ENCODE measurements at regions not wholly inside any gene's neighbourhood (a gene's known extent, or its start where the extent isn't known, plus 50 kb on each side); places are given as distances from the start of the nearest gene placed in this dataset.
"Not testable (repeated sequence)": the region's sequence is repeated elsewhere in the genome, so short reads cannot be mapped to it uniquely, and the experiment has no call there.

DNA sequence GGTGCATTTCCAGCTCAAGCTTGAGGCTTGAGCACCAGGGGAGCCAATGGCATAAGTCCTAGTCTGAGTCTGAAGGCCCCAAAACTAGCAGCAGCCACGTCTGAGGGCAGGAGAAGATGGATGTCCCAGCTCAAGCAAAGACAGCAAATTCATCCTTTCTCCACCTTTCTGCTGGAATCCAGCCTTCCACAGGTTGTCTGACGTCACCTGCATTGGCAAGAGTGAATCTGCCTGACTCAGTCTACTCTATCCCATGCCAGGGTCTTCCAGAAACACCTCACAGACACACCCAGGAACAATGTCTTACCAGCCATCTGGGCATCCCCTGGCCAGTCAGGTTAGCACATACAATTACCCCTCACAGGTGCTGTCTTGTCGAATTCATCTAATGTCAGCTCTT, 76.2 kb upstream of the SOX11 start:
- Histone ChIP-seq H3K4me2 (ENCODE audit: low read depth, low read length, poor library complexity, severe bottlenecking) (no peak overlapping the region), H3K4me3 (ENCODE audit: insufficient read depth, low read length, poor library complexity, severe bottlenecking) (no peak overlapping the region), H3K9ac (ENCODE audit: low read length) (no peak overlapping the region), H3K36me3 (ENCODE audit: low read length) (no peaks in the 10 kb centered on the region), H3K79me2 (ENCODE audit: insufficient read depth, low read length) (no peaks in the 10 kb centered on the region), H2AFZ (ENCODE audit: low read depth, low read length, severe bottlenecking) (no peak overlapping the region), H3K27ac (ENCODE audit: low read depth, low read length) (no peak overlapping the region), H3K9me3 (ENCODE audit: insufficient read depth, low read length) (no peaks in the 10 kb centered on the region), H4K20me1 (ENCODE audit: low read depth, low read length) (no peaks in the 10 kb centered on the region), H3K27me3 (ENCODE audit: low read length) (no peaks in the 10 kb centered on the region), H3F3A (ENCODE audit: insufficient read depth) (no peaks in the 10 kb centered on the region), H3K9me2 (replicated peaks; ENCODE audit: insufficient read depth, low read length) (no peaks in the 10 kb centered on the region)
- TF ChIP-seq, protein P1, sequence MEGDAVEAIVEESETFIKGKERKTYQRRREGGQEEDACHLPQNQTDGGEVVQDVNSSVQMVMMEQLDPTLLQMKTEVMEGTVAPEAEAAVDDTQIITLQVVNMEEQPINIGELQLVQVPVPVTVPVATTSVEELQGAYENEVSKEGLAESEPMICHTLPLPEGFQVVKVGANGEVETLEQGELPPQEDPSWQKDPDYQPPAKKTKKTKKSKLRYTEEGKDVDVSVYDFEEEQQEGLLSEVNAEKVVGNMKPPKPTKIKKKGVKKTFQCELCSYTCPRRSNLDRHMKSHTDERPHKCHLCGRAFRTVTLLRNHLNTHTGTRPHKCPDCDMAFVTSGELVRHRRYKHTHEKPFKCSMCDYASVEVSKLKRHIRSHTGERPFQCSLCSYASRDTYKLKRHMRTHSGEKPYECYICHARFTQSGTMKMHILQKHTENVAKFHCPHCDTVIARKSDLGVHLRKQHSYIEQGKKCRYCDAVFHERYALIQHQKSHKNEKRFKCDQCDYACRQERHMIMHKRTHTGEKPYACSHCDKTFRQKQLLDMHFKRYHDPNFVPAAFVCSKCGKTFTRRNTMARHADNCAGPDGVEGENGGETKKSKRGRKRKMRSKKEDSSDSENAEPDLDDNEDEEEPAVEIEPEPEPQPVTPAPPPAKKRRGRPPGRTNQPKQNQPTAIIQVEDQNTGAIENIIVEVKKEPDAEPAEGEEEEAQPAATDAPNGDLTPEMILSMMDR (IDR thresholded peaks at IDR 0.05; ENCODE audit: insufficient read depth, low read length, poor library complexity, severe bottlenecking), result no peak
- TF ChIP-seq EZH2phosphoT487 (conservative IDR thresholded peaks at IDR 0.05; ENCODE audit: low read length), result no peak

DNA sequence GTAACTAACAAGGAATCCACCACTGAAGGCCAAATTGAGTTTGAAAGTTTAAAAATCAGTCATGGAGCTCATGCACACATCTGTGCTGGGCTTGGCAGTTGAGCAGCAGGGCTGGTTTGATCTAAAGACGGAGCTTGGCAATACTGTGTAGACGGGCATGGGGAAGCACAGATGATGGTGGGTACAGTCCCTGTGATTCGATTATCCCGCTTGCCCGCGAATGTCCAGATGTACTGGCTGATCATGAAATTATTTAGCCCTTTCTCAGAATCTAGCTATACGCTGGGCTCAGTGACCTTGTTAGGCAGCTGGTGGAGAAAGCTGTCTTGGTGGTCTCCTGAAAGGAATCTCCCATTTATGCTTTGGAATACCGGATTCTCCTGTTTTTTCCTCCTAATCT, 74.8 kb upstream of the SOX11 start:
- H3K36me3 ChIP-seq (ENCODE audit: low read length), result no peaks in the 10 kb centered on the region
- H3K9me3 ChIP-seq (ENCODE audit: insufficient read depth, low read length), result no peaks in the 10 kb centered on the region
- no peak overlapping the region for H3K27ac ChIP-seq (ENCODE audit: low read depth, low read length)
- H3K79me2 ChIP-seq (ENCODE audit: insufficient read depth, low read length), result no peaks in the 10 kb centered on the region
- no peak overlapping the region for H2AFZ ChIP-seq (ENCODE audit: low read depth, low read length, severe bottlenecking)
- TF ChIP-seq, protein P1 (IDR thresholded peaks at IDR 0.05; ENCODE audit: insufficient read depth, low read length, poor library complexity, severe bottlenecking), result no peak
- TF ChIP-seq EZH2phosphoT487 (conservative IDR thresholded peaks at IDR 0.05; ENCODE audit: low read length), result no peak
- H3K4me3 ChIP-seq (ENCODE audit: insufficient read depth, low read length, poor library complexity, severe bottlenecking), result no peak overlapping the region
- no peaks in the 10 kb centered on the region for H3K9me2 ChIP-seq (replicated peaks; ENCODE audit: insufficient read depth, low read length)
- no peak overlapping the region for H3K4me2 ChIP-seq (ENCODE audit: low read depth, low read length, poor library complexity, severe bottlenecking)
- no peaks in the 10 kb centered on the region for H3F3A ChIP-seq (ENCODE audit: insufficient read depth)
- H3K9ac ChIP-seq (ENCODE audit: low read length), result no peak overlapping the region
- H3K27me3 ChIP-seq (ENCODE audit: low read length), result no peaks in the 10 kb centered on the region
- no peaks in the 10 kb centered on the region for H4K20me1 ChIP-seq (ENCODE audit: low read depth, low read length)

DNA sequence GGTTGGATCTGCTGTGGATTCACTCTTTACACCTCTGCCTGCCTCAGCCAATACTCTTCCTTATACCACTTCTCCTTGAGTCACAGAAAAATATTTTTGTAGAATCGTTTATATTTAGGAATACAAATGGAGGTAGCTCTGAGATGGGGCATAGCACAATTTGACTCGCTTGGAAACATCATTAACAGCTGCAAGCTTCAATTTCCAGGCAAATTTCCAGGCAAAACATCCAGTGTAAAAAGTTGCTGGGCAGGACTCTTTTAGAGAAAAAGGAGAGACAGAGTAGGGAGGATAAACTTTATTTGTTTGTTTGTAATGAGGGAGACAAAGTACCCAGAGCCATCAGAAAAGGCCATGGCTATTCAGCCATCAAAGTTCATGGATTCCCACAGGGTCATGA, 74.4 kb upstream of the SOX11 start:
- no peaks in the 10 kb centered on the region for H3K79me2 ChIP-seq (ENCODE audit: insufficient read depth, low read length)
- no peak overlapping the region for H3K27ac ChIP-seq (ENCODE audit: low read depth, low read length)
- H3K9me3 ChIP-seq (ENCODE audit: insufficient read depth, low read length), result no peaks in the 10 kb centered on the region
- H3K4me3 ChIP-seq (ENCODE audit: insufficient read depth, low read length, poor library complexity, severe bottlenecking), result no peak overlapping the region
- H2AFZ ChIP-seq (ENCODE audit: low read depth, low read length, severe bottlenecking), result no peak overlapping the region
- H3K9ac ChIP-seq (ENCODE audit: low read length), result no peak overlapping the region
- no peaks in the 10 kb centered on the region for H3K9me2 ChIP-seq (replicated peaks; ENCODE audit: insufficient read depth, low read length)
- H4K20me1 ChIP-seq (ENCODE audit: low read depth, low read length), result no peaks in the 10 kb centered on the region
- no peak overlapping the region for H3K4me2 ChIP-seq (ENCODE audit: low read depth, low read length, poor library complexity, severe bottlenecking)
- TF ChIP-seq, protein P1 (IDR thresholded peaks at IDR 0.05; ENCODE audit: insufficient read depth, low read length, poor library complexity, severe bottlenecking), result no peak
- no peak for TF ChIP-seq EZH2phosphoT487 (conservative IDR thresholded peaks at IDR 0.05; ENCODE audit: low read length)
- H3F3A ChIP-seq (ENCODE audit: insufficient read depth), result no peaks in the 10 kb centered on the region
- H3K27me3 ChIP-seq (ENCODE audit: low read length), result no peaks in the 10 kb centered on the region
- no peaks in the 10 kb centered on the region for H3K36me3 ChIP-seq (ENCODE audit: low read length)

DNA sequence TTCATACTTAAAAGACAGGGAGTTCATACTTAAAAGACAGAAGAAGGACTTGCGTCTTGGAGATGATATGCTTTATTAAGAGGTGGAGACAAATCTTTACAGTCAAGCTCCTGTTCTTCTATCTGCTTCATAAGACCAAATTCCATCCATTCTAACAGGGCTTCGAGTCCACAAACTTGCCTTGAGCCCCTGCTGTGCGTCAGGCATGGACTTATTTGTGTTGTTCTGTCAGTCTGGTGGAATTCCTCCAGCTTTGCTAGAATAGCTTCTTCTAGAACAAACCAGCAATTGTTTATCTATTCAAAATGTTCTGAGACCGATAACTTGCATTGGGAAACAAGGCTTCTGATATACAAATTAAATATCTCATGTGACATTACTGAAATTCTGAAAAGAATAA, 73.9 kb upstream of the SOX11 start:
- H4K20me1 ChIP-seq (ENCODE audit: low read depth, low read length), result no peaks in the 10 kb centered on the region
- H3K9me2 ChIP-seq (replicated peaks; ENCODE audit: insufficient read depth, low read length), result no peaks in the 10 kb centered on the region
- no peak overlapping the region for H3K9ac ChIP-seq (ENCODE audit: low read length)
- H3K36me3 ChIP-seq (ENCODE audit: low read length), result no peaks in the 10 kb centered on the region
- no peak overlapping the region for H3K4me2 ChIP-seq (ENCODE audit: low read depth, low read length, poor library complexity, severe bottlenecking)
- H3K4me3 ChIP-seq (ENCODE audit: insufficient read depth, low read length, poor library complexity, severe bottlenecking), result no peak overlapping the region
- H3K27ac ChIP-seq (ENCODE audit: low read depth, low read length), result no peak overlapping the region
- TF ChIP-seq, protein P1 (IDR thresholded peaks at IDR 0.05; ENCODE audit: insufficient read depth, low read length, poor library complexity, severe bottlenecking), result no peak
- TF ChIP-seq EZH2phosphoT487 (conservative IDR thresholded peaks at IDR 0.05; ENCODE audit: low read length), result no peak
- no peaks in the 10 kb centered on the region for H3K27me3 ChIP-seq (ENCODE audit: low read length)
- H3K9me3 ChIP-seq (ENCODE audit: insufficient read depth, low read length), result no peaks in the 10 kb centered on the region
- no peak overlapping the region for H2AFZ ChIP-seq (ENCODE audit: low read depth, low read length, severe bottlenecking)
- no peaks in the 10 kb centered on the region for H3K79me2 ChIP-seq (ENCODE audit: insufficient read depth, low read length)
- H3F3A ChIP-seq (ENCODE audit: insufficient read depth), result no peaks in the 10 kb centered on the region

DNA sequence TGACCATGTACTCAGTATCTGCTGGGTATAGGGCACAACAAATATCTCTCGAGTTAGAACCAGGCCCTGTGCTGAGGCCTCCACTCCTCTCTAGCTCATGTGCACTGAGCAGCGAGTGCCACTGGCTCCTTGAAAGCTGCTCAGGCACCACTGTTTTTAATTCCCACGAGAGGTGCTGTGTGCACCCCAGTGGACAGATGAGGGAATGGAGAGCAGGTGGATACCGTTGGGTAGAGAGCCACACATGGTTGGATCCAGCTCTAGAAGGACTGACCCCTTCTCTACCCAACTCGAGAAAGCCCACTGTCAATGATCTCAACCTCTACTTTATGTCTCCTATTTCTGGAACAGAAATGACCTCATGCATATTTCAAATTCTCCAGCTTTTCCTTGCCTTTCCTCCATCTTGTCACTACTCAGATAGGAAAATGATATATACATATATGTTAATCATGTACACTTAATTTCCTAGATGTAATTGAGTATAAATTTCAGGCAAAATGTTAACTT, 66.6 kb upstream of the SOX11 start:
- not testable (repeated sequence) for H3K79me2 ChIP-seq (ENCODE audit: insufficient read depth, low read length); H3K4me3 ChIP-seq (ENCODE audit: insufficient read depth, low read length, poor library complexity, severe bottlenecking); H3K36me3 ChIP-seq (ENCODE audit: low read length); H3K4me2 ChIP-seq (ENCODE audit: low read depth, low read length, poor library complexity, severe bottlenecking); H4K20me1 ChIP-seq (ENCODE audit: low read depth, low read length); H3K27me3 ChIP-seq (ENCODE audit: low read length); H3K27ac ChIP-seq (ENCODE audit: low read depth, low read length); H3K9me2 ChIP-seq (replicated peaks; ENCODE audit: insufficient read depth, low read length); H2AFZ ChIP-seq (ENCODE audit: low read depth, low read length, severe bottlenecking); H3F3A ChIP-seq (ENCODE audit: insufficient read depth); H3K9me3 ChIP-seq (ENCODE audit: insufficient read depth, low read length); H3K9ac ChIP-seq (ENCODE audit: low read length)
